HFFc6 (cell line): ENCODE measurements at regions not wholly inside any gene's neighbourhood (a gene's known extent, or its start where the extent isn't known, plus 50 kb on each side); places are given as distances from the start of the nearest gene placed in this dataset.

Experiments
- DNase-seq: peaks from one replicate; pipeline ENCODE4 v3.0.0-alpha.2; 2018
- H3K27ac Mint-ChIP-seq: 2 replicates; pipeline ENCODE4 v1.8.0; 2020; ENCODE audit warnings: mild to moderate bottlenecking, mixed read lengths
- H3K27me3 Mint-ChIP-seq: 2 replicates; pipeline ENCODE4 v1.8.0; 2021; ENCODE audit warnings: mild to moderate bottlenecking, moderate library complexity, mixed read lengths; ENCODE audit not compliant: insufficient read depth
- H3K36me3 Mint-ChIP-seq: 2 replicates; pipeline ENCODE4 v1.8.0; 2021; ENCODE audit warnings: low read depth, mixed read lengths
- H3K4me1 Mint-ChIP-seq: 2 replicates; pipeline ENCODE4 v1.8.0; 2020; ENCODE audit warnings: low read depth, mixed read lengths
- H3K4me3 Mint-ChIP-seq: 2 replicates; pipeline ENCODE4 v1.8.0; 2020; ENCODE audit warnings: mild to moderate bottlenecking, moderate library complexity, mixed read lengths
- H3K9me3 Mint-ChIP-seq: 2 replicates; pipeline ENCODE4 v1.8.0; 2020; ENCODE audit warnings: mild to moderate bottlenecking, mixed read lengths
- TF ChIP-seq, protein P1 (sequence below): fragments of 200-600 bp; sonication (generic); IDR thresholded peaks from 2 replicates; pipeline ENCODE4 v1.5.0; 2021; ENCODE audit warnings: antibody characterized with exemption, mild to moderate bottlenecking

DNA sequence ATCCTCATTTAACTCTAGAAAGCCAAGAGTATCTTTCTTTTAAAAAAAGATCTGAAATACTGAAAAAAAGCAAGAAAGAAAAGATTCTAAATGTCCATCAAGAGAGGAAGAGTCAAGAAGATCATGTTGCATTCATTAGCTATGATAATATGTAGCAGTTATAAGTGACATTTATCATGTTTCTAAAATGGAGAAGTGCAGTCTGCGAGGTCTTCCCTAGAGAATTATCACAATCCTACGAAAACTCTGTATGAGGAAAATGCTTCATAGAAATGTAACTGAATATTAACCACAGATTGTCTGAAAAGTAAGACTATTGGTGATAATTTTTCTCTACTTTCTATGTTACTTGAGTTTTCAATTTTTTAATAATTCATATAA, 77.4 kb upstream of the USP47 start:
- H3K4me1 Mint-ChIP-seq: no peaks in the 10 kb centered on the region

DNA sequence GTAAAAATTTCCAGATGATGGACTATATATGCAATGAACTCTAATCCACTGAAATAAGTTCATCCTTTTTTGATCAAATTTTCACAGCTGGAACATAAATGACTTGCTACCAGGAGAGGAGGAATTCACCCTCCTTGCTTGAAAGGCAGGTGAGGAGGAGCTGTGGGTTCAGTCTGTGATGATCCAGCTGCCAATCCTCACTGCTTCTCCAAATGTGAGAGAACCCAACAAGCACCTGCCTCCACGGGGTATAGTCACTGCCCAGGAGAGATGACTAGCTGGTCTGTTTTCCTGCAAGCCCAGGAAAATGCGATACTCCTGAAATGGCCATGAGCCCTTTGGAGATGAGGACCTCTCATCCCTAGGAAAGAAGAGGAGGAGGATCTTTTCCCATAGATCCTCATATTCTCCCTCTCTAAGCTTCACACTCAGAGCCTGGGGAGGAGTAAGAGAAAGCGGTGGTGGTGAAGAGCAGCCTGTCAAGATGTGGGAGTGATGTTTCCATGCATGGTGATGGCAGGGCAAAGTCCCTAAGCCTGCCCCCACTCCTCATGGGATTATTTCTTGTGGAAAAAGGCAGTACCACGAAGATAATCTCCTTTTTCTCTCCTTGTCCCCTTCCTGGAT, 77.9 kb upstream of the USP47 start:
- Mint-ChIP-seq H3K9me3 (no peaks in the 10 kb centered on the region), H3K4me3 (no peak overlapping the region), H3K4me1 (no peaks in the 10 kb centered on the region), H3K27ac (no peak overlapping the region), H3K36me3 (no peaks in the 10 kb centered on the region), H3K27me3 (peaks cover 46% of the 10 kb centered on the region)
- TF ChIP-seq, protein P1, sequence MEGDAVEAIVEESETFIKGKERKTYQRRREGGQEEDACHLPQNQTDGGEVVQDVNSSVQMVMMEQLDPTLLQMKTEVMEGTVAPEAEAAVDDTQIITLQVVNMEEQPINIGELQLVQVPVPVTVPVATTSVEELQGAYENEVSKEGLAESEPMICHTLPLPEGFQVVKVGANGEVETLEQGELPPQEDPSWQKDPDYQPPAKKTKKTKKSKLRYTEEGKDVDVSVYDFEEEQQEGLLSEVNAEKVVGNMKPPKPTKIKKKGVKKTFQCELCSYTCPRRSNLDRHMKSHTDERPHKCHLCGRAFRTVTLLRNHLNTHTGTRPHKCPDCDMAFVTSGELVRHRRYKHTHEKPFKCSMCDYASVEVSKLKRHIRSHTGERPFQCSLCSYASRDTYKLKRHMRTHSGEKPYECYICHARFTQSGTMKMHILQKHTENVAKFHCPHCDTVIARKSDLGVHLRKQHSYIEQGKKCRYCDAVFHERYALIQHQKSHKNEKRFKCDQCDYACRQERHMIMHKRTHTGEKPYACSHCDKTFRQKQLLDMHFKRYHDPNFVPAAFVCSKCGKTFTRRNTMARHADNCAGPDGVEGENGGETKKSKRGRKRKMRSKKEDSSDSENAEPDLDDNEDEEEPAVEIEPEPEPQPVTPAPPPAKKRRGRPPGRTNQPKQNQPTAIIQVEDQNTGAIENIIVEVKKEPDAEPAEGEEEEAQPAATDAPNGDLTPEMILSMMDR: no peak
- DNase-seq: no peak

More for the DNA sequence above, 77.4 kb upstream of the USP47 start:
- H3K9me3 Mint-ChIP-seq: no peaks in the 10 kb centered on the region
- H3K4me3 Mint-ChIP-seq: no peak overlapping the region
- no peak for DNase-seq
- H3K27me3 Mint-ChIP-seq: peaks cover 42% of the 10 kb centered on the region
- TF ChIP-seq, protein P1: no peak
- H3K27ac Mint-ChIP-seq: no peak overlapping the region
- no peaks in the 10 kb centered on the region for H3K36me3 Mint-ChIP-seq

DNA sequence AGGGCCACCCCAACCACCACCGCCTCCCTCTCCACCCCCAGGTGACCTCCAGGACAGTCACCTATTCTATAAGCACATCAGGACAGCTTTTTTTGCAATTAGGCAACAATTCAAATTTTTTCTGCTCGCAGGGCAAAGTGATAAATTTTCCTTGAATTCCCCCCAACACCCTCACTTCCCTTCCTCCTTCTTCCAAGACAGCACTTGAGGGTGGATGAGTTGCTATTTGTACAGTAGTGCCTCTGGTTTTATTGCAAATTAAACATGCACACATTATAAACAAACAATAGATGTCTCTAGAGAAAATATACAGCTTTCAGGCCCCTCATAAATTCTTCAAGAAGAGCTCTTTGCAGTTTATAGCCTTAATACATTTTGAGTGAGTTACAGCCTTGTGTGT, 80.9 kb upstream of the USP47 start:
- Mint-ChIP-seq H3K9me3 (no peaks in the 10 kb centered on the region), H3K4me1 (no peaks in the 10 kb centered on the region), H3K4me3 (no peak overlapping the region), H3K27ac (no peak overlapping the region), H3K36me3 (no peaks in the 10 kb centered on the region), H3K27me3 (peaks cover 61% of the 10 kb centered on the region)
- no peak for DNase-seq
- TF ChIP-seq, protein P1: no peak

DNA sequence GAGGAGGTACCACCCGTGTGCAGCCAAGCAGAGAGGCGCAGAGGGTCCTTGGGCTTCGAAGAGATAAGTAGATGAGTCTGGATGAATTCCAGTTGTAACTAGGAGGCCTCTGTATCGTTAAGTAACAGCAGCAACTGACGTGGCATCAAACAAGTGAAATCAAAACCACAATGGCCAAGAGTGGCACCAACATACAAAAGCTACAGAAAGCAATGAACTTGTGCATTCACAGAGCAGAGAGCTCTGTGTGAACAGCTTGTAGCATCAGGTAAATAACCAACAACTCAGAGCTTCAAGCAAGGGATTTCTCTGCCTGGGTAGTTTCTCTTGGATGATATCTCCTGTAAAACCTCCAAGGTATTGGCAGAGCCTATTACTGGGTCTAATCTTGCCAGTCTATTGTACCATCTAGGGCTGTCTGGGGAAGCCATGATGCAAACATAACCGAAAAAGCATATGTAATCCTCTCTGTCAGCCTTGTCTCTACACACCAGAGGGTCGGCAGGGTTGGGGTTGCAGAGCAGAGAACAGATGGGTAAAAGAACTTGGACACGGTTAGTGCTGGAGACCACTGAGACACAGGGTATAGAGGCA, 83.1 kb upstream of the USP47 start:
- no peaks in the 10 kb centered on the region for H3K9me3 Mint-ChIP-seq
- H3K27ac Mint-ChIP-seq: no peak overlapping the region

DNA sequence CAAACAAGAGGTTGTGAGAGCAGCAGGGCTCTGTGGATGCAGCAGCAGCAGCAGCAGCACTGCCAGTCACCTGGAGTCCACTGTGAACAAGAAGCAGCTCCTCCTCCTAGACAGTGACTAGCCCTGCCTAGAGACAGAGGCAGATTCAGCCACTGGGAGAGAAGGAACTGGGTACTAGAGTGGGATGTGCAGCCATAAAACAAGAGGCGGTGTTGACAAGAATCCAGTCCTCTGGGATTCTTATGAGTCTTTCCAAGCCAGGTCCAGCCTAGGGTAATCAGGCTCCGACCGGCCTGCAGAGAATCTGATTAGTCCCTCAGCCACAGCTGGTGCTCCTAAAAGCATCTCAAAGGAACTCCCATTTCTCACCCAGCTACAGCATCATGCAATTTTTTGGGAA, 83.9 kb upstream of the USP47 start:
- no peak for DNase-seq
- TF ChIP-seq, protein P1: no peak
- H3K4me1 Mint-ChIP-seq: peaks cover 7% of the 10 kb centered on the region; the same call in 1 of the 2 replicates
- peaks cover 65% of the 10 kb centered on the region for H3K27me3 Mint-ChIP-seq
- no peaks in the 10 kb centered on the region for H3K9me3 Mint-ChIP-seq
- H3K36me3 Mint-ChIP-seq: no peaks in the 10 kb centered on the region
- H3K27ac Mint-ChIP-seq: no peak overlapping the region
- H3K4me3 Mint-ChIP-seq: no peak overlapping the region

More for the DNA sequence above, 83.1 kb upstream of the USP47 start:
- DNase-seq: no peak
- Mint-ChIP-seq H3K4me3 (no peak overlapping the region), H3K4me1 (peaks cover 7% of the 10 kb centered on the region; the same call in 1 of the 2 replicates), H3K36me3 (no peaks in the 10 kb centered on the region), H3K27me3 (peaks cover 70% of the 10 kb centered on the region)
- TF ChIP-seq, protein P1: no peak
